SK-N-SH (cell line): ENCODE measurements at regions not wholly inside any gene's neighbourhood (a gene's known extent, or its start where the extent isn't known, plus 50 kb on each side); places are given as distances from the start of the nearest gene placed in this dataset.

Source experiments
- CTCF ChIA-PET: fragments of 300-600, 350-600 bp; formaldehyde crosslinking; extraction: SDS; loops from one replicate; lab custom pipeline; 2021; lab: Yijun Ruan, JAX
- POLR2A ChIA-PET: fragments of 350-600 bp; sonication (Branson Sonifier 250); formaldehyde crosslinking; extraction: SDS; loops from one replicate; lab custom pipeline; 2020; ENCODE audit warnings: antibody characterized with exemption, inconsistent platforms; lab: Yijun Ruan, JAX
- DNase-seq: peaks from one replicate; pipeline ENCODE4 v3.0.0; 2012
- H2AFZ ChIP-seq: fragments of 200-600 bp; sonication (generic); 2 replicates; pipeline ENCODE4 v1.8.1; 2016; ENCODE audit warnings: antibody characterized with exemption, mild to moderate bottlenecking, low read depth
- H3F3A ChIP-seq: fragments of 200-600 bp; sonication (generic); replicated peaks from 2 replicates; pipeline ENCODE3; 2016; ENCODE audit warnings: antibody characterized with exemption, mild to moderate bottlenecking; ENCODE audit not compliant: insufficient read depth
- H3K27ac ChIP-seq, 2 experiments: fragments of 200-500 bp in 1 of 2; fragments of 200-600 bp in 1 of 2; sonication (Bioruptor generic) in 1 of 2; sonication (generic), shearing (Covaris generic) in 1 of 2; 2 replicates each; pipeline versions ENCODE4 v1.5.1 to v1.6.1; 2014 to 2016; ENCODE audit warnings: low read depth in 2 of 2, inconsistent platforms in 1 of 2, low read length in 1 of 2, mild to moderate bottlenecking in 1 of 2, mixed read lengths in 1 of 2
- H3K27me3 ChIP-seq: fragments of 200-600 bp; sonication (generic), shearing (Covaris generic); 2 replicates; pipeline ENCODE4 v1.6.1; 2016; ENCODE audit warnings: mixed run types; ENCODE audit not compliant: insufficient read depth
- H3K36me3 ChIP-seq, 2 experiments: fragments of 200-500 bp in 1 of 2; fragments of 200-600 bp in 1 of 2; sonication (Bioruptor generic) in 1 of 2; sonication (generic) in 1 of 2; replicated peaks in 1 of 2; 2 replicates each; pipeline versions ENCODE3 to v1.5.1; 2014 to 2016; ENCODE audit warnings: low read length in 1 of 2, mild to moderate bottlenecking in 1 of 2; ENCODE audit not compliant: insufficient read depth in 2 of 2, control insufficient read depth in 1 of 2
- H3K4me1 ChIP-seq, 2 experiments: fragments of 200-500 bp in 1 of 2; fragments of 200-600 bp in 1 of 2; sonication (Bioruptor generic) in 1 of 2; sonication (generic), shearing (Covaris generic) in 1 of 2; 2 replicates each; pipeline versions ENCODE4 v1.5.1 to v1.6.1; 2014 to 2016; ENCODE audit warnings: low read depth in 1 of 2, low read length in 1 of 2, mixed run types in 1 of 2; ENCODE audit not compliant: insufficient read depth in 2 of 2, control insufficient read depth in 1 of 2
- H3K4me2 ChIP-seq: fragments of 200-600 bp; sonication (generic), shearing (Covaris generic); 2 replicates; pipeline ENCODE4 v1.6.1; 2017; ENCODE audit warnings: mixed run types
- H3K4me3 ChIP-seq, 2 experiments: fragments of 200-500 bp in 1 of 2; fragments of 200-600 bp in 1 of 2; sonication (Bioruptor generic) in 1 of 2; sonication (generic), shearing (Covaris generic) in 1 of 2; 2 replicates each; pipeline versions ENCODE4 v1.5.1 to v1.8.1; 2014 to 2016; ENCODE audit warnings: low read depth in 2 of 2, inconsistent platforms in 1 of 2, low read length in 1 of 2, mild to moderate bottlenecking in 1 of 2, mixed read lengths in 1 of 2, moderate library complexity in 1 of 2
- H3K79me2 ChIP-seq: fragments of 200-600 bp; sonication (generic); 2 replicates; pipeline ENCODE4 v1.8.1; 2017; ENCODE audit warnings: mild to moderate bottlenecking; ENCODE audit not compliant: insufficient read depth
- H3K9ac ChIP-seq: fragments of 200-600 bp; sonication (generic); 2 replicates; pipeline ENCODE4 v1.6.1; 2017; ENCODE audit warnings: mixed run types
- H3K9me2 ChIP-seq: fragments of 200-600 bp; sonication (generic); 2 replicates; pipeline ENCODE4 v1.6.1; 2017; ENCODE audit warnings: mixed run types
- H3K9me3 ChIP-seq: fragments of 200-600 bp; sonication (generic); 2 replicates; pipeline ENCODE4 v1.6.1; 2017; ENCODE audit warnings: mixed run types, mild to moderate bottlenecking, moderate library complexity
- H4K20me1 ChIP-seq: fragments of 200-600 bp; sonication (generic); 2 replicates; pipeline ENCODE4 v1.6.1; 2017; ENCODE audit warnings: mild to moderate bottlenecking, mixed run types; ENCODE audit not compliant: insufficient read depth
- EP300 ChIP-seq, 2 experiments: IDR thresholded peaks; 2 replicates each; pipeline versions ENCODE4 v1.4.0 to v1.6.1; 2012; ENCODE audit warnings: borderline replicate concordance in 1 of 2, low read depth in 1 of 2, low read length in 1 of 2
- EZH2phosphoT487 ChIP-seq: fragments of 200-600 bp; sonication (generic); IDR thresholded peaks from 2 replicates; pipeline ENCODE4 v1.6.1; 2017; ENCODE audit warnings: low read depth, mixed run types, mild to moderate bottlenecking, antibody characterized with exemption, moderate library complexity, borderline replicate concordance
- FOXM1 ChIP-seq: IDR thresholded peaks from 2 replicates; pipeline ENCODE4 v1.4.0; 2012; ENCODE audit warnings: low read depth, mild to moderate bottlenecking
- JUND ChIP-seq: IDR thresholded peaks from 2 replicates; pipeline ENCODE4 v1.4.0; 2012
- MXI1 ChIP-seq: IDR thresholded peaks from 2 replicates; pipeline ENCODE4 v1.6.1; 2012; ENCODE audit warnings: mild to moderate bottlenecking, low read depth, low read length, improper control_type of control experiment
- POLR2AphosphoS5 ChIP-seq: IDR thresholded peaks from 2 replicates; pipeline ENCODE4 v1.6.1; 2012; ENCODE audit warnings: low read depth, low read length
- RAD21 ChIP-seq: IDR thresholded peaks from 2 replicates; pipeline ENCODE4 v1.6.1; 2012; ENCODE audit warnings: mild to moderate bottlenecking, low read length
- RCOR1 ChIP-seq: fragments of 150-350 bp; IDR thresholded peaks from 2 replicates; pipeline ENCODE4 v1.6.1; 2017; ENCODE audit warnings: antibody characterized with exemption, low read length
- RXRA ChIP-seq: IDR thresholded peaks from 2 replicates; pipeline ENCODE4 v1.4.0; 2012; ENCODE audit warnings: low read depth, mild to moderate bottlenecking, borderline replicate concordance
- SIN3A ChIP-seq: IDR thresholded peaks from 2 replicates; pipeline ENCODE4 v1.6.1; 2012; ENCODE audit warnings: low read depth, mild to moderate bottlenecking, low read length, moderate library complexity, borderline replicate concordance
- YY1 ChIP-seq: IDR thresholded peaks from 2 replicates; pipeline ENCODE4 v1.4.0; 2012; ENCODE audit warnings: low read depth, mild to moderate bottlenecking
- WGBS: methylation state at CpG from one replicate; pipeline ENCODE4 v1.1.6; 2017; ENCODE audit warnings: low lambda C conversion rate; 5-methylcytosine and 5-hydroxymethylcytosine counted together
- TF ChIP-seq, protein P1 (sequence below): IDR thresholded peaks from 2 replicates; pipeline ENCODE4 v1.4.0; 2012; ENCODE audit warnings: low read depth
- TF ChIP-seq, protein P2 (sequence below): IDR thresholded peaks from 2 replicates; pipeline ENCODE4 v1.4.0; 2012; ENCODE audit warnings: low read depth, borderline replicate concordance
- TF ChIP-seq, protein P3 (sequence below): fragments of 200-600 bp; sonication (generic); IDR thresholded peaks from 2 replicates; pipeline ENCODE4 v1.6.1; 2017; ENCODE audit warnings: antibody characterized with exemption, mild to moderate bottlenecking, moderate library complexity
- TF ChIP-seq, protein P4 (sequence below): IDR thresholded peaks from 2 replicates; pipeline ENCODE4 v1.4.0; 2012; ENCODE audit warnings: low read depth, borderline replicate concordance
- TF ChIP-seq, protein P5 (sequence below): fragments of 150-350 bp; IDR thresholded peaks from 2 replicates; pipeline ENCODE4 v1.6.1; 2017; ENCODE audit warnings: antibody characterized with exemption, low read length, low read depth, borderline replicate concordance

DNA sequence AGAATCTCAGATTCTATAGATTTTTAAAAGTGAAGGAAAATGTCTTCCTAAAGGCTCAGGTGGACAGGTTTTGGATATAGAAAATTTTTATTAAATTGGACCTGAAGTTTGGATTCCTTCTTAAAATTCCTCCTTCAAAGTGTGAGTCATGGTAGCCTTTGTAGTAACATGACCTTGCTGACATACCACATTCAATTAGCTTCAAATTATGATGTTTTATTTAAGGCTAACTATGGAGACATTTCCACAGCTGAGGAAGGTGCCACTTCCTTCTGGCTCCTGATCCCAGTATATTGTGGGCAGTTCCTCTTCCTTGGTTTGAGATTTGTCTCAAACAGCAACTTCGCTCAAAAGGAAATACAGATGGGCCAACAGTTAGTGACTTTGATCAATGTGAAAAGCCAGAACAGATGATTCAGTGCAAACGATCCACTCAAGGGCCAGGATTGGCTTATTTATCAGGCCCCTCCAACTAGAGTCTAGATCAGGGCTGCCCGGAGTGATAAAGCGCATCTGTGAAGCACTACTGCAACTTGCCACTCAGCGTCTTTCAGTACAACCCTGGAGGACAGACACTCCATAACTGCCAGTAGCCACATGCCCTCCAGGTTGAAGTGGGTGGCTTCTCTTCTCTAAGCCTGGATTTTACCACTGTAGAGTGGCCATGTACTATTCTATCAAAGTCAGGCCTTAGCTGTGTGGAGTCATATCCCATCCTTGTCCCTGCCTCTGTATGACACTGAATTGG lies 573.5 kb downstream of the KIF20B start:
- Histone ChIP-seq H2AFZ (no peak overlapping the region), H3K9me2 (no peaks in the 10 kb centered on the region), H3K4me2 (no peak overlapping the region), H3K79me2 (no peaks in the 10 kb centered on the region), H3K9me3 (no peaks in the 10 kb centered on the region), H3K27ac (no peak overlapping the region), H3F3A (no peaks in the 10 kb centered on the region), H3K27me3 (no peaks in the 10 kb centered on the region), H3K36me3 (no peaks in the 10 kb centered on the region), H3K9ac (no peak overlapping the region), H3K4me1 (no peaks in the 10 kb centered on the region), H4K20me1 (no peaks in the 10 kb centered on the region), H3K4me3 (no peak overlapping the region)
- ChIA-PET CTCF (no interaction called here), POLR2A (no interaction called here)
- 3% methylated on average over 4 of the region's 5 CpGs for WGBS
- TF ChIP-seq RXRA (no peak), YY1 (no peak), EZH2phosphoT487 (no peak), SIN3A (no peak), MXI1 (no peak), FOXM1 (no peak), JUND (no peak)
- TF ChIP-seq, protein P1, sequence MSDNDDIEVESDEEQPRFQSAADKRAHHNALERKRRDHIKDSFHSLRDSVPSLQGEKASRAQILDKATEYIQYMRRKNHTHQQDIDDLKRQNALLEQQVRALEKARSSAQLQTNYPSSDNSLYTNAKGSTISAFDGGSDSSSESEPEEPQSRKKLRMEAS, result no peak
- TF ChIP-seq, protein P2, sequence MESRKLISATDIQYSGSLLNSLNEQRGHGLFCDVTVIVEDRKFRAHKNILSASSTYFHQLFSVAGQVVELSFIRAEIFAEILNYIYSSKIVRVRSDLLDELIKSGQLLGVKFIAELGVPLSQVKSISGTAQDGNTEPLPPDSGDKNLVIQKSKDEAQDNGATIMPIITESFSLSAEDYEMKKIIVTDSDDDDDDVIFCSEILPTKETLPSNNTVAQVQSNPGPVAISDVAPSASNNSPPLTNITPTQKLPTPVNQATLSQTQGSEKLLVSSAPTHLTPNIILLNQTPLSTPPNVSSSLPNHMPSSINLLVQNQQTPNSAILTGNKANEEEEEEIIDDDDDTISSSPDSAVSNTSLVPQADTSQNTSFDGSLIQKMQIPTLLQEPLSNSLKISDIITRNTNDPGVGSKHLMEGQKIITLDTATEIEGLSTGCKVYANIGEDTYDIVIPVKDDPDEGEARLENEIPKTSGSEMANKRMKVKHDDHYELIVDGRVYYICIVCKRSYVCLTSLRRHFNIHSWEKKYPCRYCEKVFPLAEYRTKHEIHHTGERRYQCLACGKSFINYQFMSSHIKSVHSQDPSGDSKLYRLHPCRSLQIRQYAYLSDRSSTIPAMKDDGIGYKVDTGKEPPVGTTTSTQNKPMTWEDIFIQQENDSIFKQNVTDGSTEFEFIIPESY, result no peak
- TF ChIP-seq, protein P3, sequence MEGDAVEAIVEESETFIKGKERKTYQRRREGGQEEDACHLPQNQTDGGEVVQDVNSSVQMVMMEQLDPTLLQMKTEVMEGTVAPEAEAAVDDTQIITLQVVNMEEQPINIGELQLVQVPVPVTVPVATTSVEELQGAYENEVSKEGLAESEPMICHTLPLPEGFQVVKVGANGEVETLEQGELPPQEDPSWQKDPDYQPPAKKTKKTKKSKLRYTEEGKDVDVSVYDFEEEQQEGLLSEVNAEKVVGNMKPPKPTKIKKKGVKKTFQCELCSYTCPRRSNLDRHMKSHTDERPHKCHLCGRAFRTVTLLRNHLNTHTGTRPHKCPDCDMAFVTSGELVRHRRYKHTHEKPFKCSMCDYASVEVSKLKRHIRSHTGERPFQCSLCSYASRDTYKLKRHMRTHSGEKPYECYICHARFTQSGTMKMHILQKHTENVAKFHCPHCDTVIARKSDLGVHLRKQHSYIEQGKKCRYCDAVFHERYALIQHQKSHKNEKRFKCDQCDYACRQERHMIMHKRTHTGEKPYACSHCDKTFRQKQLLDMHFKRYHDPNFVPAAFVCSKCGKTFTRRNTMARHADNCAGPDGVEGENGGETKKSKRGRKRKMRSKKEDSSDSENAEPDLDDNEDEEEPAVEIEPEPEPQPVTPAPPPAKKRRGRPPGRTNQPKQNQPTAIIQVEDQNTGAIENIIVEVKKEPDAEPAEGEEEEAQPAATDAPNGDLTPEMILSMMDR, result no peak
- no peak for DNase-seq

DNA sequence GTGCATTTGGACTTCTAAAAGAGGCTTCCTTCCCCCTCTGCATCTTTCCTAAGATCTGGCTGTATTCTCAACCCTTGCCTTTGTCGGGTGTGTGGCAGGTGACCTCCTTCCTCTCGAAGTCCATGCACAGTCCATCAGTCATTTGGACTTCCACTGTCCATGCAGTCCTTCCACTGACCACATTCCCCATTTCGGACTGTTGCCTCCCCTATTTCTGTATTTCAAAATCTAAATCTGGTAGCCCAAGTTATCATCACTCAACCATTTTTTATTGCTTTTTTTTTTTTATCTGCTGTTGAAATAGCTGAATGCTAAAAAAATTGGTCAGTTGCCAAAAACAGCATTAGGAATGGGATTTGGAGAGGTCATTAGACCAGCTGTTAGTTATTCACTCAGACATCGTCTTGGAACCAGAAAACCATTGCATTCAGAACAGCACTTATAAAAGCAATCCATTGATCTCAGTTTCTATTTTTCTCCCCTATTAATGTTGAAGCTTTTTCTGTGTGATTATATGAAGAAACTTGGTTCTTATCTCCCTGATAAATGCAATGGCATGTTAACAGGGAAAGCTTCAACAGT lies 575.6 kb downstream of the KIF20B start:
- no peak overlapping the region for H3K4me3 ChIP-seq
- no peak overlapping the region for H3K4me2 ChIP-seq
- no peak overlapping the region for H3K9ac ChIP-seq
- ChIA-PET CTCF (no interaction called here), POLR2A (no interaction called here)
- no peaks in the 10 kb centered on the region for H3K9me2 ChIP-seq
- TF ChIP-seq, protein P4, sequence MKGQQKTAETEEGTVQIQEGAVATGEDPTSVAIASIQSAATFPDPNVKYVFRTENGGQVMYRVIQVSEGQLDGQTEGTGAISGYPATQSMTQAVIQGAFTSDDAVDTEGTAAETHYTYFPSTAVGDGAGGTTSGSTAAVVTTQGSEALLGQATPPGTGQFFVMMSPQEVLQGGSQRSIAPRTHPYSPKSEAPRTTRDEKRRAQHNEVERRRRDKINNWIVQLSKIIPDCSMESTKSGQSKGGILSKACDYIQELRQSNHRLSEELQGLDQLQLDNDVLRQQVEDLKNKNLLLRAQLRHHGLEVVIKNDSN, result no peak
- TF ChIP-seq, protein P5, sequence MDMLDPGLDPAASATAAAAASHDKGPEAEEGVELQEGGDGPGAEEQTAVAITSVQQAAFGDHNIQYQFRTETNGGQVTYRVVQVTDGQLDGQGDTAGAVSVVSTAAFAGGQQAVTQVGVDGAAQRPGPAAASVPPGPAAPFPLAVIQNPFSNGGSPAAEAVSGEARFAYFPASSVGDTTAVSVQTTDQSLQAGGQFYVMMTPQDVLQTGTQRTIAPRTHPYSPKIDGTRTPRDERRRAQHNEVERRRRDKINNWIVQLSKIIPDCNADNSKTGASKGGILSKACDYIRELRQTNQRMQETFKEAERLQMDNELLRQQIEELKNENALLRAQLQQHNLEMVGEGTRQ, result no peak
- no peak for TF ChIP-seq EP300 (IDR thresholded peaks at IDR 0.05; ENCODE audit: borderline replicate concordance in 1 of 2, low read depth in 1 of 2, low read length in 1 of 2)
- TF ChIP-seq RCOR1, result no peak
- TF ChIP-seq SIN3A, result no peak
- TF ChIP-seq JUND, result no peak
- TF ChIP-seq POLR2AphosphoS5, result no peak
- TF ChIP-seq RAD21, result no peak
- H3K27me3 ChIP-seq, result no peaks in the 10 kb centered on the region
- H3K36me3 ChIP-seq, result no peaks in the 10 kb centered on the region
- H2AFZ ChIP-seq, result no peak overlapping the region
- no peaks in the 10 kb centered on the region for H3K4me1 ChIP-seq
- H4K20me1 ChIP-seq, result no peaks in the 10 kb centered on the region
- no peak overlapping the region for H3K27ac ChIP-seq
- no peaks in the 10 kb centered on the region for H3K9me3 ChIP-seq
- H3F3A ChIP-seq, result no peaks in the 10 kb centered on the region
- WGBS, result 3% methylated on average over 4 of the region's 4 CpGs
- DNase-seq, result no peak
- no peaks in the 10 kb centered on the region for H3K79me2 ChIP-seq
